ENCODE measurements at regions not wholly inside any gene's neighbourhood (a gene's known extent, or its start where the extent isn't known, plus 50 kb on each side); places are given as distances from the start of the nearest gene placed in this dataset.

GRCh38 chr7:156198277-156198676 is 386.0 kb upstream of the SHH start:
- no peak for TF ChIP-seq CTCF (IDR thresholded peaks at IDR 0.05; ENCODE audit: extremely low read depth, low read depth, low read length)
- no peaks in the 10 kb centered on the region for H3K27me3 ChIP-seq (ENCODE audit: insufficient read depth, low read length)
- no peak overlapping the region for H3K4me3 ChIP-seq (ENCODE audit: insufficient read depth, low read length)
- H3K27ac ChIP-seq (ENCODE audit: low read depth, low read length): no peak overlapping the region
- H4K20me1 ChIP-seq (ENCODE audit: insufficient read depth, low read length): no peaks in the 10 kb centered on the region
- H3K9me3 ChIP-seq (ENCODE audit: low read depth, low read length): no peaks in the 10 kb centered on the region
- H3K4me1 ChIP-seq (ENCODE audit: insufficient read depth, low read length): no peaks in the 10 kb centered on the region
- H3K4me2 ChIP-seq (ENCODE audit: insufficient read depth, low read length): no peak overlapping the region
- no peak overlapping the region for H2AFZ ChIP-seq (ENCODE audit: low read length)
- H3K36me3 ChIP-seq (ENCODE audit: insufficient read depth, low read length): no peaks in the 10 kb centered on the region
- DNase-seq (ENCODE audit: insufficient read length, low spot score, missing footprints): no peak
- H3K79me2 ChIP-seq (ENCODE audit: insufficient read depth, low read length): no peaks in the 10 kb centered on the region

GRCh38 chr7:156196649-156197048 is 384.4 kb upstream of the SHH start:
- H3K4me1 ChIP-seq (ENCODE audit: insufficient read depth, low read length): no peaks in the 10 kb centered on the region
- no peak overlapping the region for H3K4me2 ChIP-seq (ENCODE audit: insufficient read depth, low read length)
- no peak overlapping the region for H3K27ac ChIP-seq (ENCODE audit: low read depth, low read length)
- DNase-seq (ENCODE audit: insufficient read length, low spot score, missing footprints): no peak
- no peak overlapping the region for H2AFZ ChIP-seq (ENCODE audit: low read length)
- H3K4me3 ChIP-seq (ENCODE audit: insufficient read depth, low read length): no peak overlapping the region
- no peaks in the 10 kb centered on the region for H3K27me3 ChIP-seq (ENCODE audit: insufficient read depth, low read length)
- no peaks in the 10 kb centered on the region for H3K79me2 ChIP-seq (ENCODE audit: insufficient read depth, low read length)
- H4K20me1 ChIP-seq (ENCODE audit: insufficient read depth, low read length): no peaks in the 10 kb centered on the region
- H3K36me3 ChIP-seq (ENCODE audit: insufficient read depth, low read length): no peaks in the 10 kb centered on the region
- no peaks in the 10 kb centered on the region for H3K9me3 ChIP-seq (ENCODE audit: low read depth, low read length)
- TF ChIP-seq CTCF (IDR thresholded peaks at IDR 0.05; ENCODE audit: extremely low read depth, low read depth, low read length): no peak

GRCh38 chr7:156195276-156195675 is 383.0 kb upstream of the SHH start:
- Histone ChIP-seq H3K9me3 (ENCODE audit: low read depth, low read length) (no peaks in the 10 kb centered on the region), H4K20me1 (ENCODE audit: insufficient read depth, low read length) (no peaks in the 10 kb centered on the region), H3K36me3 (ENCODE audit: insufficient read depth, low read length) (no peaks in the 10 kb centered on the region), H3K79me2 (ENCODE audit: insufficient read depth, low read length) (no peaks in the 10 kb centered on the region), H3K27ac (ENCODE audit: low read depth, low read length) (no peak overlapping the region), H3K27me3 (ENCODE audit: insufficient read depth, low read length) (no peaks in the 10 kb centered on the region), H3K4me1 (ENCODE audit: insufficient read depth, low read length) (no peaks in the 10 kb centered on the region), H3K4me3 (ENCODE audit: insufficient read depth, low read length) (no peak overlapping the region), H2AFZ (ENCODE audit: low read length) (no peak overlapping the region), H3K4me2 (ENCODE audit: insufficient read depth, low read length) (no peak overlapping the region)
- no peak for DNase-seq (ENCODE audit: insufficient read length, low spot score, missing footprints)
- no peak for TF ChIP-seq CTCF (IDR thresholded peaks at IDR 0.05; ENCODE audit: extremely low read depth, low read depth, low read length)

- no peak overlapping the region for H2AFZ ChIP-seq (ENCODE audit: low read length)
- no peak overlapping the region for H3K4me2 ChIP-seq (ENCODE audit: insufficient read depth, low read length)
- H4K20me1 ChIP-seq (ENCODE audit: insufficient read depth, low read length): no peaks in the 10 kb centered on the region
- no peaks in the 10 kb centered on the region for H3K79me2 ChIP-seq (ENCODE audit: insufficient read depth, low read length)
- no peaks in the 10 kb centered on the region for H3K4me1 ChIP-seq (ENCODE audit: insufficient read depth, low read length)
- H3K4me3 ChIP-seq (ENCODE audit: insufficient read depth, low read length): no peak overlapping the region
- TF ChIP-seq CTCF (IDR thresholded peaks at IDR 0.05; ENCODE audit: extremely low read depth, low read depth, low read length): no peak
- no peaks in the 10 kb centered on the region for H3K27me3 ChIP-seq (ENCODE audit: insufficient read depth, low read length)
- no peak for DNase-seq (ENCODE audit: insufficient read length, low spot score, missing footprints)
- no peak overlapping the region for H3K27ac ChIP-seq (ENCODE audit: low read depth, low read length)
- no peaks in the 10 kb centered on the region for H3K9me3 ChIP-seq (ENCODE audit: low read depth, low read length)
- no peaks in the 10 kb centered on the region for H3K36me3 ChIP-seq (ENCODE audit: insufficient read depth, low read length)
Observed at GRCh38 chr7:156194813-156195212, 382.6 kb upstream of the SHH start.

Measured in osteoblast (primary cell).